ENCODE measurements at regions not wholly inside any gene's neighbourhood (a gene's known extent, or its start where the extent isn't known, plus 50 kb on each side); places are given as distances from the start of the nearest gene placed in this dataset.

DNA sequence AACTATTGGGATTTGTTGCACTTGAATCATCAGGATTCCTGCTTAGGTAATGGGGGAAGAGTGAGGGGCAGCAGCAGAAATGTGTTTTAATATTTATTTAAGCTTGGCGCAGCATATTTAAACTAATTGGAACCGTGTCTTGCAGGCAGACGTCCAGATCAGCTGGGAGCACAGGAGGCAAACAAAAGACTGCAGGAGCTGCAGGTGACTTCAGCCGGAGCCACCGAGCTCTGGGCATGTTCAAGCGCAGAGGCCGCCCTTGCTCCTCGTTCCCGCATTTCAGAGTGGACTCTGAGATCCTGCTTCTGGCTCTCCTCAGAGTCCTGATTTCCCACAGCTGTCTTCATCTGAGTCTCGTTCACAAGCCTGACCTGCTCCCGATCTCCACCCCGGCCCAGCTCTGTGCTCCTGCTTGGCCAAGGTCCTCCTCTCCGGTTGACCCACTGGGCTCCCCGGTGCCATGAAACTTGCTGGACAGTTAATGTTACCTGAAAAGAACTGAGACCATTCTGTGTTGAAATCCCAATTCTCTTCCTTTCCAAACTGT lies 475.5 kb downstream of the SOX11 start:
- WGBS (ENCODE audit: low lambda C conversion rate) = 68% methylated on average over 14 of the region's 14 CpGs

GRCh38 chr2:6168485-6168884 lies 476.3 kb downstream of the SOX11 start:
- WGBS (ENCODE audit: low lambda C conversion rate) = 57% methylated on average over 1 of the region's 1 CpG
- Histone ChIP-seq H3K9me2 (peaks cover 4% of the 10 kb centered on the region; the same call in 1 of the 2 replicates), H3K36me3 (replicated peaks in 1 of 2; ENCODE audit: control insufficient read depth in 1 of 2, insufficient read depth in 2 of 2, low read length in 1 of 2) (no peaks in the 10 kb centered on the region), H3K27ac (ENCODE audit: low read depth in 2 of 2, low read length in 1 of 2) (no peak overlapping the region), H3K9me3 (no peaks in the 10 kb centered on the region), H3K9ac (no peak overlapping the region), H3K27me3 (ENCODE audit: insufficient read depth) (no peaks in the 10 kb centered on the region), H2AFZ (ENCODE audit: low read depth) (no peak overlapping the region), H3K79me2 (ENCODE audit: insufficient read depth) (no peaks in the 10 kb centered on the region), H3F3A (replicated peaks; ENCODE audit: insufficient read depth) (no peaks in the 10 kb centered on the region), H3K4me2 (no peak overlapping the region), H3K4me1 (ENCODE audit: control insufficient read depth in 1 of 2, insufficient read depth in 2 of 2, low read depth in 1 of 2, low read length in 1 of 2) (peaks cover 0 to 2% of the 10 kb centered on the region in 2 experiments; a peak in 1 of 4 replicates), H3K4me3 (ENCODE audit: low read depth in 2 of 2, low read length in 1 of 2) (no peak overlapping the region), H4K20me1 (ENCODE audit: insufficient read depth) (no peaks in the 10 kb centered on the region)
- TF ChIP-seq NRF1 (IDR thresholded peaks at IDR 0.05; ENCODE audit: low read depth, low read length) (no peak), GABPA (IDR thresholded peaks at IDR 0.05; ENCODE audit: low read depth) (no peak), YY1 (IDR thresholded peaks at IDR 0.05; ENCODE audit: low read depth) (no peak), MEF2A (IDR thresholded peaks at IDR 0.05; ENCODE audit: borderline replicate concordance, low read depth) (no peak)
- DNase-seq = no peak
- ChIA-PET CTCF (interaction anchor here (0.6 kb wide), 1 partner anchor 14 kb away, joined by 3 read pairs; no protein-coding TSS in a partner anchor), POLR2A (no interaction called here)

More for the DNA sequence above, 475.5 kb downstream of the SOX11 start:
- Histone ChIP-seq H3K27me3 (ENCODE audit: insufficient read depth) (no peaks in the 10 kb centered on the region), H3K4me3 (ENCODE audit: low read depth in 2 of 2, low read length in 1 of 2) (no peak overlapping the region), H3K36me3 (replicated peaks in 1 of 2; ENCODE audit: control insufficient read depth in 1 of 2, insufficient read depth in 2 of 2, low read length in 1 of 2) (no peaks in the 10 kb centered on the region), H4K20me1 (ENCODE audit: insufficient read depth) (no peaks in the 10 kb centered on the region), H3F3A (replicated peaks; ENCODE audit: insufficient read depth) (no peaks in the 10 kb centered on the region), H3K4me2 (no peak overlapping the region), H3K4me1 (ENCODE audit: control insufficient read depth in 1 of 2, insufficient read depth in 2 of 2, low read depth in 1 of 2, low read length in 1 of 2) (peaks cover 0 to 2% of the 10 kb centered on the region in 2 experiments; a peak in 1 of 4 replicates), H2AFZ (ENCODE audit: low read depth) (no peak overlapping the region), H3K79me2 (ENCODE audit: insufficient read depth) (no peaks in the 10 kb centered on the region), H3K9me2 (peaks cover 4% of the 10 kb centered on the region; the same call in 1 of the 2 replicates), H3K9ac (no peak overlapping the region), H3K27ac (ENCODE audit: low read depth in 2 of 2, low read length in 1 of 2) (no peak overlapping the region), H3K9me3 (no peaks in the 10 kb centered on the region)
- TF ChIP-seq PBX3 (IDR thresholded peaks at IDR 0.05) (no peak), FOSL2 (IDR thresholded peaks at IDR 0.05; ENCODE audit: borderline replicate concordance, low read depth) (no peak), ELF1 (IDR thresholded peaks at IDR 0.05) (no peak), CHD2 (IDR thresholded peaks at IDR 0.05; ENCODE audit: low read length, partially characterized antibody) (no peak), GABPA (IDR thresholded peaks at IDR 0.05; ENCODE audit: low read depth) (no peak), EZH2phosphoT487 (IDR thresholded peaks at IDR 0.05; ENCODE audit: borderline replicate concordance, low read depth) (no peak), RCOR1 (IDR thresholded peaks at IDR 0.05; ENCODE audit: low read length) (no peak), RAD21 (IDR thresholded peaks at IDR 0.05; ENCODE audit: low read length) (no peak), NRF1 (IDR thresholded peaks at IDR 0.05; ENCODE audit: low read depth, low read length) (no peak), TAF1 (IDR thresholded peaks at IDR 0.05; ENCODE audit: borderline replicate concordance, low read depth, low read length) (no peak), RXRA (IDR thresholded peaks at IDR 0.05; ENCODE audit: borderline replicate concordance, low read depth) (no peak)
- TF ChIP-seq, protein P1, sequence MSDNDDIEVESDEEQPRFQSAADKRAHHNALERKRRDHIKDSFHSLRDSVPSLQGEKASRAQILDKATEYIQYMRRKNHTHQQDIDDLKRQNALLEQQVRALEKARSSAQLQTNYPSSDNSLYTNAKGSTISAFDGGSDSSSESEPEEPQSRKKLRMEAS (IDR thresholded peaks at IDR 0.05; ENCODE audit: low read depth) = no peak
- TF ChIP-seq, protein P2, sequence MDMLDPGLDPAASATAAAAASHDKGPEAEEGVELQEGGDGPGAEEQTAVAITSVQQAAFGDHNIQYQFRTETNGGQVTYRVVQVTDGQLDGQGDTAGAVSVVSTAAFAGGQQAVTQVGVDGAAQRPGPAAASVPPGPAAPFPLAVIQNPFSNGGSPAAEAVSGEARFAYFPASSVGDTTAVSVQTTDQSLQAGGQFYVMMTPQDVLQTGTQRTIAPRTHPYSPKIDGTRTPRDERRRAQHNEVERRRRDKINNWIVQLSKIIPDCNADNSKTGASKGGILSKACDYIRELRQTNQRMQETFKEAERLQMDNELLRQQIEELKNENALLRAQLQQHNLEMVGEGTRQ (IDR thresholded peaks at IDR 0.05; ENCODE audit: borderline replicate concordance, low read depth, low read length) = no peak
- DNase-seq = no peak
- ChIA-PET POLR2A (no interaction called here), CTCF (interaction anchor here (1.2 kb wide), 1 partner anchor 14 kb away, joined by 3 read pairs; no protein-coding TSS in a partner anchor)

Measured in SK-N-SH (cell line).